K562 (cell line): ENCODE measurements at regions not wholly inside any gene's neighbourhood (a gene's known extent, or its start where the extent isn't known, plus 50 kb on each side); places are given as distances from the start of the nearest gene placed in this dataset.

Source experiments
- ATAC-seq: fragments of 200-7000 bp; cut with Tn5 transposase; 3 replicates; pipeline ENCODE4 v1.9.1; 2020; ENCODE audit warnings: moderate library complexity
- BruUV-seq: library from RNA; stranded (reverse); fragments of 400-500 nt; replicated peaks from 2 replicates; lab custom pipeline; 2021; lab: Mats Ljungman, UMichigan
- CTCF ChIA-PET: fragments of 300-600 bp; formaldehyde crosslinking; extraction: SDS; loops from one replicate; lab custom pipeline; 2021; ENCODE audit warnings: low intra/inter-chr PET ratio; lab: Yijun Ruan, JAX
- POLR2A ChIA-PET: fragments of 300-600, 350-650 bp; sonication (Branson Sonifier 250); formaldehyde crosslinking; extraction: SDS; loops from one replicate; lab custom pipeline; 2021; ENCODE audit warnings: antibody characterized with exemption, inconsistent platforms; lab: Yijun Ruan, JAX
- DNase-seq, 4 experiments: peaks; one replicate each; pipeline versions ENCODE4 v3.0.0 to v3.0.0-alpha.2; 2011 to 2018; ENCODE audit warnings: low spot score in 3 of 4, mixed read lengths in 3 of 4; ENCODE audit errors: extremely low read depth in 1 of 4
- FAIRE-seq: peaks from 2 replicates; lab custom pipeline; 2011; peaks lifted over from hg19 to GRCh38; lab: Jason Lieb, UNC
- H2AFZ ChIP-seq: 2 replicates; pipeline ENCODE4 v1.6.0; 2011; ENCODE audit warnings: low read depth, low read length, control low read depth, inconsistent platforms
- H3K27ac ChIP-seq: fragments of 200-600 bp; 3 replicates; pipeline ENCODE4 v1.8.0; 2011; ENCODE audit warnings: low read depth, mild to moderate bottlenecking, control low read depth, inconsistent platforms, low read length, moderate library complexity, mixed read lengths; ENCODE audit errors: extremely low read depth
- H3K27me3 ChIP-seq, 2 experiments: fragments of 300-600 bp in 1 of 2; 2 replicates in 1 of 2; 3 replicates in 1 of 2; pipeline versions ENCODE4 v1.6.0 to v1.8.0; 2011; ENCODE audit warnings: inconsistent platforms in 2 of 2, low read length in 2 of 2, mild to moderate bottlenecking in 1 of 2, mixed read lengths in 1 of 2, moderate library complexity in 1 of 2; ENCODE audit not compliant: control insufficient read depth in 2 of 2, insufficient read depth in 2 of 2
- H3K36me3 ChIP-seq: fragments of 300-600 bp; 3 replicates; pipeline ENCODE4 v1.8.0; 2011; ENCODE audit warnings: mild to moderate bottlenecking, low read length, inconsistent platforms; ENCODE audit not compliant: control insufficient read depth, insufficient read depth
- H3K4me1 ChIP-seq, 2 experiments: fragments of 200-600 bp in 1 of 2; replicated peaks in 1 of 2; 2 replicates in 1 of 2; 3 replicates in 1 of 2; pipeline versions ENCODE4 v1.5.1 to v1.8.0; 2011; ENCODE audit warnings: inconsistent platforms in 2 of 2, low read length in 2 of 2, mild to moderate bottlenecking in 1 of 2, mixed read lengths in 1 of 2, moderate library complexity in 1 of 2; ENCODE audit not compliant: control insufficient read depth in 2 of 2, insufficient read depth in 2 of 2
- H3K4me2 ChIP-seq: 2 replicates; pipeline ENCODE4 v1.6.1; 2011; ENCODE audit warnings: low read length, control low read depth, inconsistent platforms, mixed read lengths; ENCODE audit not compliant: insufficient read depth
- H3K4me3 ChIP-seq: fragments of 200-600 bp; sonication (generic), shearing (Covaris generic); 2 replicates; pipeline ENCODE4 v1.5.1; 2016; ENCODE audit warnings: control low read depth, inconsistent platforms
- H3K79me2 ChIP-seq: fragments of 200-600 bp; 3 replicates; pipeline ENCODE4 v1.8.0; 2011; ENCODE audit warnings: low read length, inconsistent platforms; ENCODE audit not compliant: control insufficient read depth, insufficient read depth
- H3K9ac ChIP-seq, 2 experiments: 2 replicates each; pipeline versions ENCODE4 v1.6.0 to v1.6.1; 2011; ENCODE audit warnings: low read depth in 2 of 2, low read length in 2 of 2, control low read depth in 1 of 2, inconsistent platforms in 1 of 2, mild to moderate bottlenecking in 1 of 2, mixed read lengths in 1 of 2; ENCODE audit not compliant: insufficient read depth in 1 of 2
- H3K9me1 ChIP-seq: one replicate; pipeline ENCODE4 v1.6.0; 2011; ENCODE audit warnings: inconsistent platforms, mild to moderate bottlenecking, low read length, moderate library complexity; ENCODE audit not compliant: control insufficient read depth, insufficient read depth
- H3K9me3 ChIP-seq: replicated peaks from 2 replicates; pipeline ENCODE4 v1.5.1; 2011; ENCODE audit warnings: low read depth, low read length, inconsistent platforms; ENCODE audit not compliant: control insufficient read depth, insufficient read depth
- H4K20me1 ChIP-seq: replicated peaks from 2 replicates; pipeline ENCODE4 v1.6.1; 2011; ENCODE audit warnings: low read length, inconsistent platforms, mixed read lengths; ENCODE audit not compliant: control insufficient read depth, insufficient read depth
- HMBOX1 ChIP-seq: sonication (generic); IDR thresholded peaks from 2 replicates; pipeline ENCODE4 v1.6.1; 2016
- KAT8 ChIP-seq: fragments of 450-650 bp; IDR thresholded peaks from 2 replicates; pipeline ENCODE4 v1.6.1; 2016; ENCODE audit warnings: low read depth, mild to moderate bottlenecking
- LEF1 ChIP-seq: fragments of 450-650 bp; IDR thresholded peaks from 2 replicates; pipeline ENCODE4 v1.6.1; 2016; ENCODE audit warnings: mild to moderate bottlenecking
- NRF1 ChIP-seq, 2 experiments: fragments of 450-650 bp; IDR thresholded peaks in 1 of 2; conservative IDR thresholded peaks in 1 of 2; 2 replicates each; pipeline ENCODE4 v1.6.1; 2014; ENCODE audit warnings: mild to moderate bottlenecking in 2 of 2
- STAT6 ChIP-seq: sonication (generic); formaldehyde crosslinking; IDR thresholded peaks from 2 replicates; pipeline ENCODE4 v1.8.1; 2023; ENCODE audit warnings: mild to moderate bottlenecking, missing genetic modification reagents
- TCF3 ChIP-seq: sonication (generic); formaldehyde crosslinking; IDR thresholded peaks from 2 replicates; pipeline ENCODE4 v1.4.0; 2020; ENCODE audit warnings: mild to moderate bottlenecking, missing genetic modification reagents
- ZNF324 ChIP-seq: fragments of 250-450 bp; sonication (Bioruptor Pico); IDR thresholded peaks from 2 replicates; pipeline ENCODE4 v1.4.0; 2020; ENCODE audit warnings: mild to moderate bottlenecking
- ZNF511 ChIP-seq: sonication (generic); formaldehyde crosslinking; IDR thresholded peaks from 2 replicates; pipeline ENCODE4 v1.8.0; 2022; ENCODE audit warnings: mild to moderate bottlenecking, missing genetic modification reagents
- ZNF830 ChIP-seq: fragments of 250-450 bp; sonication (Bioruptor Pico); IDR thresholded peaks from 2 replicates; pipeline ENCODE4 v1.5.0; 2021; ENCODE audit warnings: mild to moderate bottlenecking
- in situ Hi-C: fragments of 300-500 bp; cut with MboI; formaldehyde crosslinking; loops from 4 replicates; pipeline ENCODE4 v1.15.0; 2018; ENCODE audit warnings: inconsistent platforms, mixed read lengths
- intact Hi-C: fragments of 100-400 bp; cut with micrococcal nuclease; formaldehyde crosslinking; loops from 2 replicates; pipeline ENCODE4 v1.14.2; 2022

- CTCF ChIA-PET = no interaction called here
- Histone ChIP-seq H3K4me3 (no peak overlapping the region), H3K79me2 (no peaks in the 10 kb centered on the region)
- no peak for TF ChIP-seq NRF1 (conservative IDR thresholded peaks at IDR 0.05 in 1 of 2, IDR thresholded peaks at IDR 0.05 in 1 of 2)
- TF ChIP-seq LEF1 = no peak
- no peak for TF ChIP-seq ZNF324 (CRISPR knock-in tag)
- TF ChIP-seq HMBOX1 = no peak
- TF ChIP-seq ZNF830 (CRISPR knock-in tag) = no peak
- TF ChIP-seq TCF3 (CRISPR knock-in tag) = no peak
- TF ChIP-seq STAT6 (CRISPR knock-in tag) = no peak
- no peak for TF ChIP-seq KAT8
- TF ChIP-seq ZNF511 (CRISPR knock-in tag) = no peak
- TF ChIP-seq, all 486 proteins: peak for 0
- Histone ChIP-seq H3K27ac (no peak overlapping the region), H3K36me3 (no peaks in the 10 kb centered on the region), H3K9me1 (no peaks in the 10 kb centered on the region), H3K9me3 (no peaks in the 10 kb centered on the region), H4K20me1 (no peaks in the 10 kb centered on the region), H3K4me2 (no peak overlapping the region), H3K27me3 (no peaks in the 10 kb centered on the region), H3K4me1 (no peaks in the 10 kb centered on the region), H2AFZ (no peak overlapping the region), H3K9ac (no peak overlapping the region)
- intact Hi-C loops (no loop called here), in situ Hi-C loops (no loop called here)
- DNase-seq = no peak
- no peak for FAIRE-seq
- no peak for ATAC-seq
- no TSS peak for BruUV-seq
- POLR2A ChIA-PET = no interaction called here
These were observed 86.3 kb upstream of the LRRTM4 start for GRCh38 chr2:77608510-77608909.
